ENCODE measurements at regions not wholly inside any gene's neighbourhood (a gene's known extent, or its start where the extent isn't known, plus 50 kb on each side); places are given as distances from the start of the nearest gene placed in this dataset.
"Not testable (repeated sequence)": the region's sequence is repeated elsewhere in the genome, so short reads cannot be mapped to it uniquely, and the experiment has no call there.

DNA sequence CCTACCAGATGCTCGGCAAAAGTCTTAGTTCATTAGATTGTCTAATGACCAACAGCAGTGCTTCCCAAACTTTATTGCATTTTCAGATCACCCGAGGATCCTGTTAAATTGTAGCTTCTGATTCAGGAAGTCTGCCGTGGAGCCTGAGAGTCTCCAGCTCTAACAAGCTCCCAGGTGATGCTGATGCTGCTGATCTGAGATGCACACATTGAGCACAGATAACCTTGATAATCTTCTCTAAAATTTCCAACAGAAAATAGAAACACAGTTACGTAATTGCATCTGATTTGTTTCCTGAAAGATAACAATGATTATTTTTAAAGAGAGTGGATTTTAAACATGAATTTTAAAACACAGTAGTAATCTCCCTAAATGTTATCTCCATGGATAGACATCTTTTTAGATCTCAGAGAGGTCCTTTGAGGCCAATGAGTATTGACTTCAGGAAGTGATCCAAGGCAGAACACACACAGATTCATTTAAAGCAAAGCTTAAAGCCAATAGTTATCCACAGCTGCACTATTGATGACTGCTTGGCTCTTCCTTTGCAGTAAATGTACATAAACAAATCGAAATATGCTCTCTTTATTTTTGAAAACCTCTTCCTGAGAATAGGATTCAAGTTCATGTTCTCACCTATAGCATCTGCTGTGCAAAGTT is 122.8 kb upstream of the TNPO1 start:
- DNase-seq (ENCODE audit: low read depth in 2 of 3, low spot score in 2 of 3): no peak

DNA sequence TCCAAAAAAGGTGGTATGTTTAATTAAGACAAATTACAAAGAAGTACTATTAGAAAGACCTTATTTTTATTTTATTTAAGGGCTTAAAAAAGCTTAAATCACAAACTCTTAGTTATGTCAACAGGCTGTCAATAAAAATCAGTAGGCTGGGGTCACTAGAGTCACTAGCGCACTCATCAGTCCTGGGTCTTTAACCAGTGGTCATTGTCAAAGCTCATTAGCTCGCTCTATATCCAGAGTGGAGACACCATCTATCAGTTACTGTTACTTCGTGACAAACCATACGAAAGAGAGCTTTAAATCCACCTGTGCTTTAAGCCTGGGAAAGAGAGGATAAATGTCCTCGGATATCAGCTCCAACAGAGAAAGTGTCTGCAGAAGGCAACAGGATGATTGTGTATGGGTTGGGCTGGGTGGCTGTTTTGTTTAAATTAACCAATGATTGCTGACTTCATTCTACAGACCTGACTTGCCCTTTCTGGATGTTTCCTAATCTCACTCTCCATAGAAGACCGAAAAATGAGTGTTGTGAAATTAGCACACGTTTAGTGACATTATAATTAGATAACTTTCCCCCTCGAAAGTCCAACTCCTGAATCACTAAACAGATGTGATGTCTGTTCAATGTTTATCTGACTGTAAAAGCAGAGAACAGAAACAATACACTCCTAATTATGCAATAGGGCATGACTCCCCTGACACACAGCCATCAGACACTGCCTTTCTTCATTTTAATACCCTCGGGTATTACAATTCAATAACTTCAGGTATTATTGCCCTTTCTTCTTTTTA is 123.6 kb upstream of the TNPO1 start:
- no peak for DNase-seq (ENCODE audit: low read depth in 2 of 3, low spot score in 2 of 3)

DNA sequence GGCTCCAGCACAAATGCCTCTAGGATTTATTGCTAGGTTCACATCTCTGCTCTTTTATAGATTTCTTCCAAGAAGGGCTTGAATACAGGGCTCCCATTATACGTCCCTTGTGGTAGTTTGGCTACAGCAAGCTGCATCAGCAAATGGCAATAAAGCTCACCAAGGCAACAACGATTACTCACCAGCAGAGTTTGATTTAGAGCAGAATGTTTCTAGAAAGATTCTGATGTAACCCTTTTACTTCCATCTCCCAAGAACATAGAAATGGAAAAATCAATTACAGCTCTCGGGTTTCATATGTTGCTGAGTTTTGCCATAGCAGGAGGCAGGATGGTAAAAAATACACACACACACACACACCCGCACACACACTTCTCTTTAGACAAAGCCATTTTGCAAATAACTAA is 124.2 kb upstream of the TNPO1 start:
- DNase-seq (ENCODE audit: low read depth in 2 of 3, low spot score in 2 of 3): no peak

DNA sequence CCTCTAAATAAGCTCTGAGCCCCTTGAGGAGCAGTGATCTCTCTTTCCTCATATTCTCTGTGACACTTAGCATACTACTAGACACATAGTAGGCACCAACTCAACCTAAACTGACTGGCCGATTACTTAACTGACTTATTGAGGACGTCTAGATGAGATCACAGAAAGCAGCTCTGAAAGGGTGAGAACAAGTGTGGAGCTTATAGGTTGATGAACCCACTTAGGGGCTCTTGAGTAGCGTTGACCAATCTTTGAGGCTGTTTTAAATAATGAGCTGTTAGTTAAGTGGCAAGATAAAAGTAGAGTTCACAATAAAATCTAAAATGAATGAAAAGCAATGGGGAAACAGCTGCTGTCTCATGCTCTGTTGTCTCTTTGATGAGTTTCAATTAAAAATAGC is 124.7 kb upstream of the TNPO1 start:
- no peak for DNase-seq (ENCODE audit: low read depth in 2 of 3, low spot score in 2 of 3)

DNA sequence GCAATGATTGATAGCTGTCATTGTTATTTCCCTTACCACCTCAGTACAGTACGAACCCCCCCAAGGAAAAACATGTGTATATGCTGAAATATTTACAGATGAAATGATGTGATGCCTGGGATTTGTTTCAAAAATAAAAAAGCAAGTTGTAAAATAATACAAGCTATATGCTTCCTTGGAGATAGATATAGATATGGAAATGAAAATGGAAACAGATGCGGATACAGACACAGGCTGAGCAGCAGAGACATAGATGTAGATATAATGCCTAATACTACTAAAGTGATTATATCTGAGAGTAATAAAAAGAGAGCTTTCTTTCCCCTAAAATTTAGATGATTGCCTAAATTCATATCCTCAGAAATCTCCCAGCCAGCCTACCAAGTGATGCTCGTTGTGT is 127.5 kb upstream of the TNPO1 start:
- DNase-seq (ENCODE audit: low read depth in 2 of 3, low spot score in 2 of 3): no peak

DNA sequence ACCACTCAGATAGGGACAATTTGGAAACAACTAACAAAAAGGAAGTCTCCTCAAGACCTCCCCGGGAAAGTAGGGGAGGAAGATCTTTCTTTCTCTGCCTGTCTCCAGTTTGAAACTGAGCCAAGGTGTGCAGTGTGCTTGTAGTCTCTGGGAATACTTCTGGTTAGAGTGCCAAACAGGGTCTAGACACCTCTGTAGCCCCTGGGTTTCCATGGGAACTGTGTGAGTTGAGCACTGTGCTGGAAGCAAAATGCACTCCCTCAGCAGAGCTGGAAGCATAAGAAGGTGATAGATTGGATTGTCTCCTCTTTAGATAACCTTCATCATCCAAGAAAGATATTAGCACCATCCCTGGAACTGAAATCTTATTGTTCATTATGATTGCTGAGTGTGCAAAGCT is 129.2 kb upstream of the TNPO1 start:
- DNase-seq (ENCODE audit: low read depth in 2 of 3, low spot score in 2 of 3): no peak

DNA sequence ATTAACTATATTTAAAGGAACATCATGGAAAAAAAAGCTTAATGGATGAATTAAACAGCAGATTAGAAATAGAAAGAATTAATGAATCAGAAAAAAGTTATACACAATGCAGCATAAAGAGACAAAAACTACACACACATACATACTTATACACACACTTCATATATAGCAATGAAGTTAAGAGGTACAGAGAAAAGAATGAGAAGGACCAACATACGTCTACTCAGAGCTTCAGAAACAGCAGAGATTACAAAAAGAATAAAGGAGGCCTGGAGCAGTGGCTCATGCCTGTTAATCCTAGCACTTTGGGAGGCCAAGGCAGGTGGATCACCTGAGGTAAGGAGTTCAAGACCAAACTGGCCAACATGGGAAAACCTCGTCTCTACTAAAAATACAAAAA is 133.9 kb upstream of the TNPO1 start:
- DNase-seq (ENCODE audit: low read depth in 2 of 3, low spot score in 2 of 3): no peak

DNA sequence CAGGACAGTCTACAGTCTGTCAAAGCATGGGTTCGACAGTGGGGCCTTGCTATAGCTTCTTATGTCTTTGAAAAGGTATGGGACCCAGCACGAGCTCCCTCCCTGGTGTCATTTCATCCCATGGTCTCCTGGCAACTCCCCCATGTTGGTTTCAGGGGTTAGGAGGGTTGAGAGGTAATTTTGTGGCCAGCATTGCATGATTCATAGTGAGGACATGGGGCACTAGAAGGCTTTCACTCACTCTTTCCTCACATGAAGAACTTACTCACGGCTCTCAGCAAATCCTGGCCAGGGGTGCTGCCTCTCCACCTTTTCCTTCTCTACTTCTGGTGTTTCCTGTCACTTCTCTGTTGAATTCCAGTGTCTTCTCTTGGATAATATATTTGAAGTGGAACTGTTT is 134.7 kb upstream of the TNPO1 start:
- no peak for DNase-seq (ENCODE audit: low read depth in 2 of 3, low spot score in 2 of 3)

DNA sequence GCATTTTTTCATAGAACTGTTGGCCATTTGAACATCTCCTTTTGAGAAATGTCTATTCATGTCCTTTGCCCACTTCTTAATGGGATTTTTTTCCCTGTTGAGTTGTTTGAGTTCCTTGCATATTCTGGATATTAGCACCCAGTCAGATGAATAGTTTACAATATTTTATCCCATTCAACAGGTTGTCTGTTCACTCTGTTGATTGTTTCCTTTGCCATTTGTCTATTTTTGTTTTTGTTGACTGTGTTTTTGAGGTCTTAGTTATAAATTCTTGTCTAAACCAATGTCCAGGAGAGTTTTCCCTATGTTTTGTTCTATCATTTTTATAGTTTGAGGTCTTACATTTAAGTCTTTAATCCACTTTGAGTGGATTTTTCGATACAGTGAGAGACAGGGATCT is 139.0 kb upstream of the TNPO1 start:
- no peak for DNase-seq (ENCODE audit: low read depth in 2 of 3, low spot score in 2 of 3)

DNA sequence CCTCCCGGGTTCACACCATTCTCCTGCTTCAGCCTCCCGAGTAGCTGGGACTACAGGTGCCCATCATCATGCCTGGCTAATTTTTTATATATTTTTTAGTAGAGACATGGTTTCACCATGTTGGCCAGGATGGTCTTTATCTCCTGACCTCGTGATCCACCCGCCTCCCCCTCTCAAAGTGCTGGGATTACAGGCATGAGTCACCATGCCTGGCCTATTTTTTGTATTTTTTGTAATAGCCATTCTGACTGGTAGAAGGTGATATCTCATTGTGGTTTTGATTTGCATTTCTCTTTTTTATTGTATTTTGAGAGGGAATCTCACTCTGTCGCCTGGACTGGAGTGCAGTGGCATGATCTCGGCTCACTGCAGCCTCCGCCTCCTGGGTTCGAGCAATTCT is 139.6 kb upstream of the TNPO1 start:
- DNase-seq (ENCODE audit: low read depth in 2 of 3, low spot score in 2 of 3): not testable (repeated sequence)

DNA sequence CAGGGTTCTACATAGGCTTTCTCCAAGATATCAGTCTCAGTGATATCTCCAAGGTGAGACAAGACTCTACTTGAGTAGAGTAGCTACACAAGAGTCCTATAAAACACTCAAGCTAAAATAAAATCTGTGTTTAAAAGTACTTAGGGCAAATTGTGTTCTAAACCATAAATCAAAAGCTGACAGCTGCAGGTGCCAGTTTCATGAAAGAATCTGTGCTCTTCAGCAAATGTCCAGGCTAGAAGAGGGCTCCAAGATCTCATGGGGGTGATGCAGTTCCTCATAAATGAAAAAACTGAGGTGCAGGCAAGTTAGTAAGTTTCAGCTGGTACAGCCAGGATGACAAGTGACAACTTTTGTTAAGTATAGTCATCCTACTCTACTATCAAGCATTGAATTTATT is 142.8 kb upstream of the TNPO1 start:
- DNase-seq (ENCODE audit: low read depth in 2 of 3, low spot score in 2 of 3): no peak

DNA sequence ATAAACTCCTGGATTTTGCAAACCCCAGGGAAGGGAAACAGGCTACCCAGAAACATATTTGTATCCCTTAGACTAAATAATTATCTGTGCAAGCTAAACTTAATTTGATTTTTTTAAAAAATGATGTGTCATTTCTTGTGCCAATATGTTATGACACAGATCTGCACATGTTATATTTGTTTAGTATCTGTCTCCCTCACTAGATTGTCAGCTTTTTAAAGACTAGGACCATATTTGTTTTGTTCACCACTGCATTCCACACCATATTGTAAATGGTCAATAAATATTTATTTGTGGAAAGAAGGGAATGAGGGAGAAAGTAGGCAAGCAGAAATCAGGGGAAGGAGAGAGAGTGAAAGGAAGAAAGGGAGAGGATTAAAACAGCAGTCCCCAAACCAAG is 143.3 kb upstream of the TNPO1 start:
- no peak for DNase-seq (ENCODE audit: low read depth in 2 of 3, low spot score in 2 of 3)

DNA sequence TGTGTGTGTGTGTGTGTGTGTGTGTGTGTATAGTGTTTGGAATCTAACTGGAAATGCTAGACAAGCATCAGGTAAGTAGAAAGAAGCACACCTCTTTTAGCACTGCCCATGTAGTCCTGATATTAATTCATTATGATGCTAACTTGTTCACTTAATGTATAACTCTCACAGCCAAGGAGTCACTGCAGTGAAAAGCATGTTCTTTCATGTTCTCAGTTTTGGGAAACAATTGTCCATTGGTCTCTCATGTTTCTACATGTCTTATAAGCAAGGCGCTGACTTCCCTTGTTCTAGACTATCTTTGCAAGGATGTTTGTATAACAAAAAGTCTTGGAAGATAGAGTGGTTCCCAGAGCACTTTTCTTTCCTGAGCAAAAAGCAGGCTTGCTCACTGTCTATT is 148.8 kb upstream of the TNPO1 start:
- no peak for DNase-seq (ENCODE audit: low read depth in 2 of 3, low spot score in 2 of 3)

DNA sequence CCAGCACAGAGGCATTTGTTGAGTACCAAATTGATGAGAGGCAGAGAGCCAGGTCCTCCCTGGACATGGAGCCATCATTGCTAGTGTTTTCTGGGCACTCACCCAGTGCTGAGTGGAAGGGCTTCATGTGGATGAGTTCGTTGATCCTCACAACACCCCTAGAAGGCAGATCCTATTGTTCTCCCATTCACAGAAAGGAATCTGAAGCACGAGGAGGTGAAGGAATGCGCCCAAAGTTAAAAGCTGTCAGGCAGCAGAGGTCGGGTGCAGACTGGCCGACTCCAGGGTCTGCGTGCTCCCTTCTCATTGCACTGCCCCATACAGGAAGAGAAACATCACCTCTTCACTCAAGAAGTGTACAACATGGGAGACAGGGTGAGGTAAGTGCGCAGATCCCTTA is 153.5 kb upstream of the TNPO1 start:
- no peak for DNase-seq (ENCODE audit: low read depth in 2 of 3, low spot score in 2 of 3)

DNA sequence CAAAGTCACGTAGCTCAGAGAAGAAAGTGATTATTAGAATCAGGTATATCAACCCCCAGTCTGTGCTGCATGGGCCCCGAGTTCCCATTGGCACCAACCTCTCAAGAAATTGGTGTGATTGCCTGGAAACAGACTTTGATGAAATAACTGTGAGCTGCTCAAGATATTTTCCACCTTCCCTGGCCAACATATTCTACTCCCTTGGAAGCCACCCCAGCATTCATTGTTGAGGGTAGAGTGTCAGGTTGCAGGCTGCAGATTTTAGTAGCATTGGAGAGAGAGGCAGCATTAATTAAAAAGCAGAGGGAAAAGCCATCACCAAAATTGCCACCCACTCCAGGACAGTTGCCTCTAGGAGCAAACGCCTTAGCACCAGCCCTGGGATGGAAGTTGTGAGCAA is 154.2 kb upstream of the TNPO1 start:
- DNase-seq (ENCODE audit: low read depth in 2 of 3, low spot score in 2 of 3): no peak

DNA sequence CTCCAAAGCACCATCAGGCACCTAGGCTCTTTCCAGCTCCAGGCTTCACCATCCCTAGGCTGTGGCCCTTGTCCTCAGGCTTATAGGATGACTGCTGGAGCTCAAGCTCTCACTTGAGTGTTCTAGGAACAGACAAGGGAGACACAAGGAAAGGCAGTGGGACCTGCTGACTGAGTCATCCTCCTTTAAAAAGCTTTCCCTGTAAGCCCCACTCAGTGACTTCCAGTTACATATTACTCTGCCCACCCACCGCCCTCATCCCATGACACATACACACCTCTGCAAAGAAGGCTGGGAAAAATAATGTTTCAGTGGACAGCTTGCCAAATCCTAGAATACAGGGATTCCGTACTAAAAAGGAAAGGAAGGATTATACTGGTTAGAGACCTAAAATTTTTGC is 154.2 kb upstream of the ZNF366 start:
- no peak for DNase-seq (ENCODE audit: low read depth in 2 of 3, low spot score in 2 of 3)

DNA sequence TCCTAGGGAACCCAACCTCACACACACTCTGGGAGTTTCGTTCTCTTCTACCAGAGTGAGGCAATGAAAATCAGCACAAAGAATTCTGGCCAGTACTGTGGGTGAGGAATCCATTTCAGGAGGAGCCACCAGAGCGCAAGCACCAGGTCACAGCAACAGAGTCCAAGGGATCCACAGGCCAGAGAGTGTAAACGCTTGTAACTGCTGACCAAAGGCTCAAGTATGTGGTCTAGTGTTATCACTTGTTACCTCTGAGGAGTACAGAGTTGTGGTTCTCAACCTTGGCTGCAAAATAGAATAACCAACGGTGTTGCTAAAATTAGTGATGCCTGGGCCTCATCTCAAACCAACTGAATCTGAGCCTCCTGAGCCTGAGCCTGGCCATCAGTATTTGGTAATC is 152.5 kb upstream of the ZNF366 start:
- no peak for DNase-seq (ENCODE audit: low read depth in 2 of 3, low spot score in 2 of 3)

DNA sequence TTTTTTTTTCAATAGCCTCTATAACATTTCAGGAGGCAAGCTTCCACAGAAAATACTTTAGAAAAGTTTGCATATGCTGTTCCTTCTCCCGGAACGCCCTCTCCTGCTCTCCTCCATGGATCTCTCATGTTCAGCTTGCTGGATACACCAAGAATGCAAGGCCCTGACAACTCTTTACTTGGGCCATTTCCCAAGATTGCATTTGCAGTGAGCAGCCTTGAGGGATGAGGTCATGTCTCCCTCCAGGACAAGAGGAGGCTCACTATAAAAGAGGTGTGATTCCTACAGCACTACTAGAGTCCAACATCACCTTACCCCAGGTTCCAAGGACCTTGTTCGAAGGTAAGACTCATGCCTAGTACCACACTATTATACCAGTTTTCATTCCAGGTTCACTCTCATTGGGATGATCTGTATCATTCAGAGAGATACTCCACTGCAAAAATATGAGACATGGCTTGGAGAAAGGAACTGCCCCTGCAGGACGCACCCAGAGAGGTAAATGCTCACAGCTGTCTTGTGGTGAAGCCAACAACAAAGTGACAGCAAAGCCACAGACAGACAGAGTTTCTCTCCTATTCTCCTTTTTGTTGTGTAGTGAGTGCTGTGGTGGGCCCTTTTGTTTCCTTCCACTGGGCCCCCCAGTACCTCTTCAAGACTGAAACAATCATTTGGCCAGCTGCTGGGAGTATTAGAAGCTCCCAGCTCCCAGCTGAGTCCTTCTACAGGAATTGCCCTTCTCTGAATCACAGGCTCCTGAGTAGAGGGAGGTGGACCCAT is 151.7 kb upstream of the ZNF366 start:
- no peak for DNase-seq (ENCODE audit: low read depth in 2 of 3, low spot score in 2 of 3)

DNA sequence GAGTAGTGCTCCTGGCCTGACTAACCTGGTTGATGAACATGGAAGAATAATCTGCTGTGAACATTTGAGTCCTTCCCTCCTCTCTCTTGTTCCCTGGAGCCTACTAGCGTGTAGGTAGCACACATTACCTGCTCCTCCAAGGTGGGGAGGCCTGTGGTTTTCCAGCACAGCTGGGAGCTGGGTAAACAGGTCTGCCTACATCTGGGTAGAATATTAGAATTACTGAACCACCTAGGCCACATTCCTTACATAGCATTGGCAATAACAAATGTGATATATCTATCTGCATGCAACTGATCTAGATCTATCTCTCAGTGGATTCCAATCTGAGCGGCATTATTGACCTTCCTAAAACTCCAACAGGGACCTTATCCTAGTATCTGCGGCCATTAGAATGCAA is 151.0 kb upstream of the ZNF366 start:
- no peak for DNase-seq (ENCODE audit: low read depth in 2 of 3, low spot score in 2 of 3)

DNA sequence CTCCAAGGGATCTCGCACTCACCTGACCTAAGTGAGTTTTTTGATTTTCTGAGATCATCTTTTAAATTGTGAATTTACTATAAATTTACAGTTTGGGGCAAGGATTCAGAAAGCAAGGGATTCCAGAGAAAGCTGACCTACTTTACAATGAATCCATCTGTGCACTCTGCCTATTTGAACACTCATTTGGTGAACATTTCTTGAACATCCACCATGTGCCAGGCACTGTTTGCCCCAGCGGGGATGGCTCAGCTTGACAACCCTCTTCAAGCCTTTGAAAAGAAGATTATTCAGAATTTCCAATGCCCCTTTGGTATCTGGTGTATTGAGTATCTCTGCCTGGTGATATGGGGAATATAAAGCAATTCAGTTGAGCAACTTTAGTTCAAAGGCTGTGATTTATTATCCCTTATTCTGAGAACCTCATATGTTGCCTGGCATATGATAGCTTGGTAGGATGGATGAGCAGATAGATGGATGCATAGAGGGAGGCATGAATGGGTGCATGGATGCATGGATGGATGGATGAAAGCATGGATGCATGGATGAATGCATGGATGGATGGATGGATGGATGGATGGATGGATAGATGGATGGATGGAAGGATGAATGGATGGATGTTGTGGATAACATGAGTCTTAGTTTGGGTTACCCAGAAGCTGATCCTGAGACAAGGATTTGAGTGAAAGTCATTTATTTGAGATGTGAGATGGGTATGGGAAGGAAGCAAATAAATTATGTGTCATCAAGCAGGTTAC is 149.7 kb upstream of the ZNF366 start:
- no peak for DNase-seq (ENCODE audit: low read depth in 2 of 3, low spot score in 2 of 3)

DNA sequence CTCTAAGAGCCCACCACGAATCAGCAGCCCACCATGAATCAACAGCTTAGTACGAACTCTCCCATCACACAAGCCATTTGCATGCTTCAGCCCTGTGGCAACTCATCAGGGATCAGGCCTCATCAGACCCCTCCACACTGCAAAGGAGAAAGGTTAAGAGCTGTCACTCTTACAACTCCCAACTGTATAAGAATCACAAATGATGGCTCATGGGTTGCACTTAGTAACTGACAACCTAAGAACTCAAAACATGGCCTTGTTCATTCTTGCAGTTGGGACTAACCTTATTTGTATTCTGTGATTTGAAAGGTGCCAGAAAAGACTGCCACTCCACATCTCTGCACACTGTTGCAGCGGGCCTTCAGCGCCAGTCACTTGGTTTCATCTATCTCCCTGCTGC is 149.1 kb upstream of the ZNF366 start:
- no peak for DNase-seq (ENCODE audit: low read depth in 2 of 3, low spot score in 2 of 3)
